H1 (cell line): ENCODE measurements at regions not wholly inside any gene's neighbourhood (a gene's known extent, or its start where the extent isn't known, plus 50 kb on each side); places are given as distances from the start of the nearest gene placed in this dataset.
"Not testable (repeated sequence)": the region's sequence is repeated elsewhere in the genome, so short reads cannot be mapped to it uniquely, and the experiment has no call there.

Experiments
- CTCF ChIA-PET: fragments of 300-600 bp; sonication (Branson Sonifier 250); formaldehyde crosslinking; loops from one replicate; lab custom pipeline; 2021; ENCODE audit not compliant: partially characterized antibody; lab: Charles Lee
- POLR2A ChIA-PET: fragments of 300-600 bp; sonication (Branson Sonifier 250); formaldehyde crosslinking; loops from one replicate; lab custom pipeline; 2021; ENCODE audit warnings: inconsistent platforms; ENCODE audit not compliant: partially characterized antibody; lab: Charles Lee
- DNase-seq, 2 experiments: peaks; one replicate each; pipeline versions ENCODE4 v3.0.0 to v3.0.0-alpha.2; 2010 to 2022; ENCODE audit warnings: low spot score in 2 of 2, low read depth in 1 of 2, mixed read lengths in 1 of 2
- FAIRE-seq: peaks from 2 replicates; lab custom pipeline; 2011; peaks lifted over from hg19 to GRCh38; lab: Jason Lieb, UNC
- H2AFZ ChIP-seq: 2 replicates; pipeline ENCODE4 v1.8.1; 2012; ENCODE audit warnings: low read length, inconsistent platforms
- H2AK5ac ChIP-seq: 2 replicates; pipeline ENCODE4 v1.6.1; 2013; ENCODE audit warnings: low read depth, low read length
- H2BK120ac ChIP-seq: replicated peaks from 2 replicates; pipeline ENCODE3; 2013; ENCODE audit warnings: low read depth, low read length, inconsistent platforms
- H2BK12ac ChIP-seq: 2 replicates; pipeline ENCODE4 v1.6.1; 2013; ENCODE audit warnings: low read depth, low read length
- H2BK15ac ChIP-seq: 2 replicates; pipeline ENCODE4 v1.6.1; 2013; ENCODE audit warnings: low read length
- H2BK20ac ChIP-seq: 2 replicates; pipeline ENCODE4 v1.6.1; 2013; ENCODE audit warnings: low read length
- H2BK5ac ChIP-seq: 2 replicates; pipeline ENCODE4 v1.6.1; 2013; ENCODE audit warnings: low read depth, low read length
- H3K14ac ChIP-seq: 2 replicates; pipeline ENCODE4 v1.6.1; 2013; ENCODE audit warnings: inconsistent platforms; ENCODE audit not compliant: insufficient read length
- H3K18ac ChIP-seq: 2 replicates; pipeline ENCODE4 v1.6.1; 2013; ENCODE audit warnings: low read length; ENCODE audit errors: extremely low read depth
- H3K23ac ChIP-seq: 2 replicates; pipeline ENCODE4 v1.6.1; 2013; ENCODE audit warnings: inconsistent platforms; ENCODE audit not compliant: insufficient read length
- H3K23me2 ChIP-seq: 2 replicates; pipeline ENCODE4 v1.6.1; 2013; ENCODE audit warnings: low read depth, low read length
- H3K27ac ChIP-seq: 2 replicates; pipeline ENCODE4 v1.6.1; 2011; ENCODE audit warnings: low read depth, low read length, inconsistent platforms
- H3K27me3 ChIP-seq, 4 experiments: replicated peaks in 1 of 4; 1 replicate in 1 of 4; 2 replicates in 3 of 4; pipeline versions ENCODE4 v1.6.1 to v1.8.1; 2011 to 2013; ENCODE audit warnings: low read length in 3 of 4, mild to moderate bottlenecking in 3 of 4, inconsistent platforms in 2 of 4, mixed read lengths in 2 of 4, moderate library complexity in 1 of 4; ENCODE audit not compliant: control insufficient read depth in 3 of 4, insufficient read depth in 3 of 4; ENCODE audit errors: extremely low read depth in 1 of 4
- H3K36me3 ChIP-seq, 4 experiments: 2 replicates each; pipeline versions ENCODE4 v1.6.1 to v1.8.1; 2011 to 2013; ENCODE audit warnings: mild to moderate bottlenecking in 4 of 4, low read length in 3 of 4, moderate library complexity in 2 of 4, control low read depth in 1 of 4, inconsistent platforms in 1 of 4; ENCODE audit not compliant: insufficient read depth in 4 of 4, control insufficient read depth in 2 of 4
- H3K4ac ChIP-seq: replicated peaks from 2 replicates; pipeline ENCODE3; 2013; ENCODE audit warnings: low read length, low read depth, mixed read lengths, inconsistent platforms; ENCODE audit not compliant: insufficient read length
- H3K4me1 ChIP-seq, 4 experiments: replicated peaks in 1 of 4; 1 replicate in 1 of 4; 2 replicates in 3 of 4; pipeline versions ENCODE4 v1.6.1 to v1.8.1; 2011 to 2013; ENCODE audit warnings: low read length in 3 of 4, inconsistent platforms in 2 of 4, mixed read lengths in 1 of 4; ENCODE audit not compliant: insufficient read depth in 4 of 4, control insufficient read depth in 3 of 4
- H3K4me2 ChIP-seq, 2 experiments: 2 replicates each; pipeline versions ENCODE4 v1.6.1 to v1.8.1; 2011 to 2013; ENCODE audit warnings: low read depth in 2 of 2, low read length in 2 of 2, control low read depth in 1 of 2, inconsistent platforms in 1 of 2, mild to moderate bottlenecking in 1 of 2; ENCODE audit not compliant: insufficient read depth in 1 of 2
- H3K4me3 ChIP-seq, 4 experiments: fragments of 200-600, 300-600 bp in 1 of 4; sonication (generic), shearing (Covaris generic), sonication (Bioruptor Twin) in 1 of 4; 2 replicates each; pipeline versions ENCODE4 v1.5.1 to v1.8.1; 2011 to 2016; ENCODE audit warnings: low read length in 4 of 4, low read depth in 3 of 4, control low read depth in 2 of 4, inconsistent platforms in 2 of 4, mild to moderate bottlenecking in 2 of 4, mixed read lengths in 1 of 4, moderate library complexity in 1 of 4; ENCODE audit not compliant: insufficient read depth in 2 of 4; ENCODE audit errors: extremely low read depth in 1 of 4
- H3K56ac ChIP-seq: replicated peaks from 2 replicates; pipeline ENCODE3; 2013; ENCODE audit warnings: low read depth, mild to moderate bottlenecking, mixed read lengths, low read length, inconsistent platforms; ENCODE audit not compliant: insufficient read length
- H3K79me1 ChIP-seq: 2 replicates; pipeline ENCODE4 v1.6.1; 2013; ENCODE audit warnings: low read depth, low read length, control low read depth
- H3K79me2 ChIP-seq, 2 experiments: 2 replicates each; pipeline versions ENCODE4 v1.6.1 to v1.8.1; 2012 to 2013; ENCODE audit warnings: low read length in 2 of 2, mild to moderate bottlenecking in 2 of 2, inconsistent platforms in 1 of 2; ENCODE audit not compliant: insufficient read depth in 2 of 2, control insufficient read depth in 1 of 2
- H3K9ac ChIP-seq, 4 experiments: replicated peaks in 1 of 4; 1 replicate in 1 of 4; 2 replicates in 3 of 4; pipeline versions ENCODE4 v1.6.1 to v1.8.1; 2011 to 2013; ENCODE audit warnings: low read depth in 3 of 4, low read length in 3 of 4, control low read depth in 2 of 4, mild to moderate bottlenecking in 2 of 4, moderate library complexity in 2 of 4, inconsistent platforms in 1 of 4; ENCODE audit errors: extremely low read depth in 1 of 4
- H3K9me3 ChIP-seq, 2 experiments: 2 replicates each; pipeline versions ENCODE4 v1.6.1 to v1.8.1; 2012 to 2013; ENCODE audit warnings: mild to moderate bottlenecking in 2 of 2, moderate library complexity in 2 of 2, control low read depth in 1 of 2, inconsistent platforms in 1 of 2, low read depth in 1 of 2, low read length in 1 of 2, mixed read lengths in 1 of 2; ENCODE audit not compliant: insufficient read depth in 2 of 2
- H4K20me1 ChIP-seq, 2 experiments: replicated peaks in 1 of 2; 2 replicates each; pipeline versions ENCODE3 to v1.8.1; 2011 to 2013; ENCODE audit warnings: inconsistent platforms in 2 of 2, low read length in 2 of 2, mild to moderate bottlenecking in 1 of 2; ENCODE audit not compliant: insufficient read depth in 2 of 2, control insufficient read depth in 1 of 2
- H4K5ac ChIP-seq: 2 replicates; pipeline ENCODE4 v1.6.1; 2013; ENCODE audit warnings: low read length, low read depth, mixed read lengths, inconsistent platforms; ENCODE audit not compliant: insufficient read length
- H4K8ac ChIP-seq: 2 replicates; pipeline ENCODE4 v1.8.0; 2013; ENCODE audit warnings: mild to moderate bottlenecking, moderate library complexity, low read length, inconsistent platforms; ENCODE audit not compliant: insufficient read depth; ENCODE audit errors: extremely low read depth
- H4K91ac ChIP-seq: replicated peaks from 2 replicates; pipeline ENCODE3; 2013; ENCODE audit warnings: low read length, mixed read lengths, inconsistent platforms; ENCODE audit not compliant: insufficient read length
- WGBS, 2 experiments: shearing (Covaris generic) in 1 of 2; methylation state at CpG; one replicate each; pipeline versions ENCODE4 v1.1.6 to v1.1.7; 2013 to 2015; ENCODE audit warnings: low lambda C conversion rate in 2 of 2, mixed read lengths in 2 of 2, inconsistent platforms in 1 of 2, low coverage in 1 of 2, missing lambda C conversion rate in 1 of 2; ENCODE audit not compliant: insufficient replicate concordance in 2 of 2, insufficient coverage in 1 of 2, insufficient read length in 1 of 2; ENCODE audit errors: extremely low coverage in 1 of 2, missing lambda C conversion rate in 1 of 2; 5-methylcytosine and 5-hydroxymethylcytosine counted together

- H4K20me1 ChIP-seq, H3K56ac ChIP-seq, H3K14ac ChIP-seq, H3K4me3 ChIP-seq, H3K4me2 ChIP-seq, H2BK15ac ChIP-seq, DNase-seq, FAIRE-seq, H3K27ac ChIP-seq, H2BK120ac ChIP-seq, H2BK20ac ChIP-seq, H2AK5ac ChIP-seq, H3K4me1 ChIP-seq, H2BK12ac ChIP-seq, H4K5ac ChIP-seq, H3K27me3 ChIP-seq, H3K23ac ChIP-seq, H3K18ac ChIP-seq, H4K91ac ChIP-seq, H3K23me2 ChIP-seq, H3K79me2 ChIP-seq, CTCF ChIA-PET, H4K8ac ChIP-seq, H2BK5ac ChIP-seq, H3K4ac ChIP-seq, H3K36me3 ChIP-seq, H2AFZ ChIP-seq, H3K9ac ChIP-seq, H3K79me1 ChIP-seq, POLR2A ChIA-PET: not testable (repeated sequence)
- 90% methylated on average over 74 of the region's 76 CpGs; no CpG with 5 or more reads in 1 of the 2 experiments for WGBS, 2 experiments
- peaks cover 36 to 68% of the 10 kb centered on the region in 2 experiments for H3K9me3 ChIP-seq
These were observed 4786.0 kb upstream of the OR11H1 start for GRCh38 chr22:10741776-10742630.

- H4K8ac ChIP-seq, FAIRE-seq, H3K18ac ChIP-seq, DNase-seq, H4K20me1 ChIP-seq, POLR2A ChIA-PET, H3K4me2 ChIP-seq, H2BK15ac ChIP-seq, H3K79me2 ChIP-seq, H3K9ac ChIP-seq, H3K27me3 ChIP-seq, H3K27ac ChIP-seq, H4K5ac ChIP-seq, H4K91ac ChIP-seq, H2AK5ac ChIP-seq, H2BK5ac ChIP-seq, H2BK20ac ChIP-seq, H3K4me3 ChIP-seq, H3K36me3 ChIP-seq, H3K79me1 ChIP-seq, H3K56ac ChIP-seq, H2AFZ ChIP-seq, H3K23ac ChIP-seq, H2BK120ac ChIP-seq, H3K4me1 ChIP-seq, H3K14ac ChIP-seq, CTCF ChIA-PET, H2BK12ac ChIP-seq, H3K4ac ChIP-seq, H3K23me2 ChIP-seq: not testable (repeated sequence)
- WGBS, 2 experiments = 89% methylated on average over 5 of the region's 5 CpGs; no CpG with 5 or more reads in 1 of the 2 experiments
- H3K9me3 ChIP-seq = peaks cover 35 to 68% of the 10 kb centered on the region in 2 experiments
These were observed 4781.6 kb upstream of the OR11H1 start for GRCh38 chr22:10746382-10746781.
